Trophoblast cell (in vitro differentiated cells and primary cell): ENCODE measurements at regions not wholly inside any gene's neighbourhood (a gene's known extent, or its start where the extent isn't known, plus 50 kb on each side); places are given as distances from the start of the nearest gene placed in this dataset.

ENCODE experiments used
- DNase-seq, 2 donors: peaks; one replicate each; pipeline ENCODE4 v3.0.0-alpha.2; 2016
- H2AFZ ChIP-seq: 2 replicates; pipeline ENCODE4 v1.6.1; 2013; ENCODE audit warnings: low read length, moderate library complexity, mild to moderate bottlenecking; ENCODE audit not compliant: insufficient read depth, poor library complexity
- H2AK5ac ChIP-seq: 2 replicates; pipeline ENCODE4 v1.6.1; 2013; ENCODE audit warnings: mild to moderate bottlenecking, low read length
- H2BK120ac ChIP-seq: 2 replicates; pipeline ENCODE4 v1.6.1; 2013; ENCODE audit warnings: low read length, mild to moderate bottlenecking, moderate library complexity; ENCODE audit not compliant: insufficient read depth, poor library complexity
- H2BK12ac ChIP-seq: 2 replicates; pipeline ENCODE4 v1.6.1; 2013; ENCODE audit warnings: mild to moderate bottlenecking, low read length, moderate library complexity
- H2BK5ac ChIP-seq: 2 replicates; pipeline ENCODE4 v1.6.1; 2013; ENCODE audit warnings: low read length, low read depth, moderate library complexity, mild to moderate bottlenecking; ENCODE audit not compliant: poor library complexity
- H3K14ac ChIP-seq: 2 replicates; pipeline ENCODE4 v1.6.1; 2013; ENCODE audit warnings: mild to moderate bottlenecking, low read length
- H3K18ac ChIP-seq: 2 replicates; pipeline ENCODE4 v1.6.1; 2013; ENCODE audit warnings: mild to moderate bottlenecking, low read length
- H3K23ac ChIP-seq: 2 replicates; pipeline ENCODE4 v1.6.1; 2013; ENCODE audit warnings: low read length
- H3K27ac ChIP-seq: 2 replicates; pipeline ENCODE4 v1.5.1; 2013; ENCODE audit warnings: low read depth, mild to moderate bottlenecking, inconsistent platforms, low read length, moderate library complexity
- H3K27me3 ChIP-seq: 2 replicates; pipeline ENCODE4 v1.6.1; 2013; ENCODE audit warnings: inconsistent platforms, mild to moderate bottlenecking, low read length, moderate library complexity; ENCODE audit not compliant: insufficient read depth
- H3K36me3 ChIP-seq, 2 experiments: 1 replicate in 1 of 2; 2 replicates in 1 of 2; pipeline ENCODE4 v1.6.1; 2013; ENCODE audit warnings: low read length in 2 of 2, mild to moderate bottlenecking in 2 of 2, moderate library complexity in 1 of 2; ENCODE audit not compliant: insufficient read depth in 2 of 2, control insufficient read depth in 1 of 2
- H3K4ac ChIP-seq: 2 replicates; pipeline ENCODE4 v1.6.1; 2013; ENCODE audit warnings: low read depth, mild to moderate bottlenecking, low read length, moderate library complexity
- H3K4me1 ChIP-seq, 2 experiments: 1 replicate in 1 of 2; 2 replicates in 1 of 2; pipeline ENCODE4 v1.6.1; 2013; ENCODE audit warnings: low read length in 2 of 2, mild to moderate bottlenecking in 2 of 2, moderate library complexity in 1 of 2; ENCODE audit not compliant: insufficient read depth in 2 of 2, control insufficient read depth in 1 of 2
- H3K4me2 ChIP-seq: 2 replicates; pipeline ENCODE4 v1.6.1; 2013; ENCODE audit warnings: inconsistent platforms, mild to moderate bottlenecking, low read length, moderate library complexity
- H3K4me3 ChIP-seq: 2 replicates; pipeline ENCODE4 v1.5.1; 2013; ENCODE audit warnings: mild to moderate bottlenecking, low read depth, low read length, inconsistent platforms
- H3K79me1 ChIP-seq: one replicate; pipeline ENCODE4 v1.6.1; 2013; ENCODE audit warnings: low read length
- H3K79me2 ChIP-seq: 2 replicates; pipeline ENCODE4 v1.6.1; 2013; ENCODE audit warnings: low read length, mild to moderate bottlenecking; ENCODE audit not compliant: control insufficient read depth, insufficient read depth, poor library complexity
- H3K9ac ChIP-seq: 2 replicates; pipeline ENCODE4 v1.6.1; 2013; ENCODE audit warnings: mild to moderate bottlenecking, low read length
- H3K9me3 ChIP-seq: 2 replicates; pipeline ENCODE4 v1.6.1; 2013; ENCODE audit warnings: low read depth, mild to moderate bottlenecking, control low read depth, inconsistent platforms, low read length; ENCODE audit not compliant: insufficient read depth
- H4K12ac ChIP-seq: 2 replicates; pipeline ENCODE4 v1.6.1; 2013; ENCODE audit warnings: low read depth, mild to moderate bottlenecking, low read length, moderate library complexity
- H4K8ac ChIP-seq: 2 replicates; pipeline ENCODE4 v1.6.1; 2013; ENCODE audit warnings: low read depth, mild to moderate bottlenecking, low read length, moderate library complexity
- H4K91ac ChIP-seq: one replicate; pipeline ENCODE4 v1.6.1; 2013; ENCODE audit warnings: low read depth, mild to moderate bottlenecking, low read length, moderate library complexity
- WGBS: extraction: QIAGEN DNeasy Blood & Tissue Kit; methylation state at CpG from one replicate; pipeline ENCODE4 v1.1.7; 2013; ENCODE audit warnings: missing lambda C conversion rate; ENCODE audit not compliant: insufficient read length, insufficient coverage; ENCODE audit errors: extremely low coverage; 5-methylcytosine and 5-hydroxymethylcytosine counted together

GRCh38 chr11:103703954-103704353, 332.5 kb upstream of the DDI1 start:
- no peak overlapping the region for H4K12ac ChIP-seq
- no peak for DNase-seq
- no peak overlapping the region for H3K4me2 ChIP-seq
- no peak overlapping the region for H3K14ac ChIP-seq
- no peaks in the 10 kb centered on the region for H3K9me3 ChIP-seq
- no peaks in the 10 kb centered on the region for H3K27me3 ChIP-seq
- no peaks in the 10 kb centered on the region for H3K36me3 ChIP-seq
- no peaks in the 10 kb centered on the region for H3K79me1 ChIP-seq
- no peak overlapping the region for H3K18ac ChIP-seq
- no peaks in the 10 kb centered on the region for H3K79me2 ChIP-seq
- H2BK120ac ChIP-seq = no peak overlapping the region
- no peak overlapping the region for H3K4ac ChIP-seq
- H3K27ac ChIP-seq = no peak overlapping the region
- no peak overlapping the region for H3K23ac ChIP-seq
- H2AFZ ChIP-seq = no peak overlapping the region
- H4K91ac ChIP-seq = no peak overlapping the region
- H3K4me3 ChIP-seq = no peak overlapping the region
- H2BK12ac ChIP-seq = no peak overlapping the region
- WGBS = no CpG with 5 or more reads among the region's 6 CpGs
- H4K8ac ChIP-seq = no peak overlapping the region
- no peaks in the 10 kb centered on the region for H3K4me1 ChIP-seq
- no peak overlapping the region for H3K9ac ChIP-seq
- H2BK5ac ChIP-seq = no peak overlapping the region
- H2AK5ac ChIP-seq = no peak overlapping the region

- H2BK12ac ChIP-seq = no peak overlapping the region
- no CpG with 5 or more reads among the region's 2 CpGs for WGBS
- no peaks in the 10 kb centered on the region for H3K79me2 ChIP-seq
These were observed 330.8 kb upstream of the DDI1 start for GRCh38 chr11:103705642-103706041.

GRCh38 chr11:103709371-103709770, 327.1 kb upstream of the DDI1 start:
- H3K9ac ChIP-seq = no peak overlapping the region
- no peak overlapping the region for H4K8ac ChIP-seq
- no CpG with 5 or more reads among the region's 2 CpGs for WGBS
- no peaks in the 10 kb centered on the region for H3K79me1 ChIP-seq
- no peaks in the 10 kb centered on the region for H3K9me3 ChIP-seq
- H3K4me2 ChIP-seq = no peak overlapping the region
- no peaks in the 10 kb centered on the region for H3K79me2 ChIP-seq
- no peak overlapping the region for H2AFZ ChIP-seq
- no peak overlapping the region for H2BK12ac ChIP-seq
- H3K4ac ChIP-seq = no peak overlapping the region
- H3K14ac ChIP-seq = no peak overlapping the region
- H3K4me3 ChIP-seq = no peak overlapping the region
- DNase-seq = no peak
- H3K18ac ChIP-seq = no peak overlapping the region
- H3K23ac ChIP-seq = no peak overlapping the region
- no peak overlapping the region for H2BK5ac ChIP-seq
- H4K12ac ChIP-seq = no peak overlapping the region
- H3K27me3 ChIP-seq = no peaks in the 10 kb centered on the region
- H2BK120ac ChIP-seq = no peak overlapping the region
- H3K27ac ChIP-seq = no peak overlapping the region
- H3K36me3 ChIP-seq = no peaks in the 10 kb centered on the region
- H4K91ac ChIP-seq = no peak overlapping the region
- no peak overlapping the region for H2AK5ac ChIP-seq
- no peaks in the 10 kb centered on the region for H3K4me1 ChIP-seq

More at GRCh38 chr11:103705642-103706041, 330.8 kb upstream of the DDI1 start:
- no peak overlapping the region for H3K14ac ChIP-seq
- no peak overlapping the region for H3K4me2 ChIP-seq
- H3K36me3 ChIP-seq = no peaks in the 10 kb centered on the region
- H4K8ac ChIP-seq = no peak overlapping the region
- H3K27ac ChIP-seq = no peak overlapping the region
- H4K12ac ChIP-seq = no peak overlapping the region
- no peak overlapping the region for H2AFZ ChIP-seq
- no peak overlapping the region for H3K18ac ChIP-seq
- no peak for DNase-seq
- H4K91ac ChIP-seq = no peak overlapping the region
- H2BK120ac ChIP-seq = no peak overlapping the region
- H3K23ac ChIP-seq = no peak overlapping the region
- H3K4me1 ChIP-seq = no peaks in the 10 kb centered on the region
- H3K27me3 ChIP-seq = no peaks in the 10 kb centered on the region
- H3K9ac ChIP-seq = no peak overlapping the region
- H2BK5ac ChIP-seq = no peak overlapping the region
- no peaks in the 10 kb centered on the region for H3K79me1 ChIP-seq
- no peak overlapping the region for H3K4me3 ChIP-seq
- H2AK5ac ChIP-seq = no peak overlapping the region
- H3K4ac ChIP-seq = no peak overlapping the region
- no peaks in the 10 kb centered on the region for H3K9me3 ChIP-seq

- Histone ChIP-seq H3K14ac (no peak overlapping the region), H4K12ac (no peak overlapping the region), H3K4me1 (no peaks in the 10 kb centered on the region), H2BK12ac (no peak overlapping the region), H2BK5ac (no peak overlapping the region), H2BK120ac (no peak overlapping the region), H4K91ac (no peak overlapping the region), H3K4me2 (no peak overlapping the region), H3K27me3 (no peaks in the 10 kb centered on the region), H3K4me3 (no peak overlapping the region), H3K79me1 (no peaks in the 10 kb centered on the region), H3K36me3 (no peaks in the 10 kb centered on the region), H3K18ac (no peak overlapping the region), H4K8ac (no peak overlapping the region), H2AK5ac (no peak overlapping the region), H3K4ac (no peak overlapping the region), H3K9ac (no peak overlapping the region), H3K9me3 (no peaks in the 10 kb centered on the region), H2AFZ (no peak overlapping the region), H3K23ac (no peak overlapping the region), H3K79me2 (no peaks in the 10 kb centered on the region), H3K27ac (no peak overlapping the region)
- DNase-seq = peak in 1 of 2 donors; percentile 35
These were observed 322.2 kb upstream of the DDI1 start for GRCh38 chr11:103714246-103714645.
